Caco-2 (cell line): ENCODE measurements at regions not wholly inside any gene's neighbourhood (a gene's known extent, or its start where the extent isn't known, plus 50 kb on each side); places are given as distances from the start of the nearest gene placed in this dataset.

Experiments used
- BruUV-seq: library from RNA; stranded (reverse); fragments of 400-500 nt; replicated peaks from 2 replicates; lab custom pipeline; 2021; lab: Mats Ljungman, UMichigan
- CTCF ChIA-PET: fragments of 300-600 bp; sonication (Branson Sonifier 250); formaldehyde crosslinking; loops from one replicate; lab custom pipeline; 2022; ENCODE audit warnings: antibody characterized with exemption; lab: Charles Lee
- POLR2A ChIA-PET: fragments of 300-600 bp; sonication (Branson Sonifier 250); formaldehyde crosslinking; loops from one replicate; lab custom pipeline; 2022; ENCODE audit warnings: antibody characterized with exemption; lab: Charles Lee
- DNase-seq, 2 experiments: peaks; one replicate each; pipeline versions ENCODE4 v3.0.0 to v3.0.0-alpha.2; 2020 to 2022
- H3K27me3 ChIP-seq: replicated peaks from 2 replicates; pipeline ENCODE4 v1.6.0; 2011; ENCODE audit warnings: low read length; ENCODE audit not compliant: control insufficient read depth, insufficient read depth
- H3K36me3 ChIP-seq: 2 replicates; pipeline ENCODE4 v1.5.1; 2011; ENCODE audit warnings: low read length; ENCODE audit not compliant: control insufficient read depth, insufficient read depth
- H3K4me1 ChIP-seq: fragments of 250-450 bp; sonication (Bioruptor Pico); 2 replicates; pipeline ENCODE4 v1.5.1; 2020; ENCODE audit warnings: mild to moderate bottlenecking
- H3K4me3 ChIP-seq: 2 replicates; pipeline ENCODE4 v1.5.1; 2011; ENCODE audit warnings: low read depth, mild to moderate bottlenecking, control low read depth, low read length
- H3K9me3 ChIP-seq: fragments of 250-450 bp; sonication (Bioruptor Pico); 2 replicates; pipeline ENCODE4 v1.5.1; 2020; ENCODE audit warnings: mild to moderate bottlenecking, moderate library complexity
- H3K27ac Mint-ChIP-seq: one replicate; pipeline ENCODE4 v1.8.0; 2022; ENCODE audit warnings: mixed read lengths; ENCODE audit not compliant: unreplicated experiment
- H3K27me3 Mint-ChIP-seq: one replicate; pipeline ENCODE4 v1.8.0; 2022; ENCODE audit warnings: mixed read lengths; ENCODE audit not compliant: insufficient read depth, unreplicated experiment
- H3K36me3 Mint-ChIP-seq: one replicate; pipeline ENCODE4 v1.8.0; 2022; ENCODE audit warnings: mild to moderate bottlenecking, mixed read lengths; ENCODE audit not compliant: insufficient read depth, unreplicated experiment
- H3K4me1 Mint-ChIP-seq: one replicate; pipeline ENCODE4 v1.8.0; 2022; ENCODE audit warnings: low read depth, mixed read lengths; ENCODE audit not compliant: unreplicated experiment
- H3K4me3 Mint-ChIP-seq: one replicate; pipeline ENCODE4 v1.8.0; 2022; ENCODE audit warnings: mild to moderate bottlenecking, moderate library complexity, mixed read lengths; ENCODE audit not compliant: unreplicated experiment
- H3K9me3 Mint-ChIP-seq: one replicate; pipeline ENCODE4 v1.8.0; 2022; ENCODE audit warnings: mixed read lengths; ENCODE audit not compliant: unreplicated experiment
- intact Hi-C: fragments of 100-400 bp; cut with micrococcal nuclease; formaldehyde crosslinking; loops from one replicate; pipeline ENCODE4 v1.10.0; 2022; ENCODE audit not compliant: unreplicated experiment
- TF ChIP-seq, protein P1 (sequence below), 2 experiments: fragments of 200-600 bp in 1 of 2; IDR thresholded peaks; 1 replicate in 1 of 2; 2 replicates in 1 of 2; pipeline versions ENCODE4 v1.5.1 to v1.8.0; 2011 to 2022; ENCODE audit warnings: antibody characterized with exemption in 1 of 2, control low read depth in 1 of 2, inconsistent platforms in 1 of 2, low read depth in 1 of 2, low read length in 1 of 2, mild to moderate bottlenecking in 1 of 2, moderate library complexity in 1 of 2; ENCODE audit not compliant: insufficient read depth in 1 of 2, severe bottlenecking in 1 of 2, unreplicated experiment in 1 of 2

DNA sequence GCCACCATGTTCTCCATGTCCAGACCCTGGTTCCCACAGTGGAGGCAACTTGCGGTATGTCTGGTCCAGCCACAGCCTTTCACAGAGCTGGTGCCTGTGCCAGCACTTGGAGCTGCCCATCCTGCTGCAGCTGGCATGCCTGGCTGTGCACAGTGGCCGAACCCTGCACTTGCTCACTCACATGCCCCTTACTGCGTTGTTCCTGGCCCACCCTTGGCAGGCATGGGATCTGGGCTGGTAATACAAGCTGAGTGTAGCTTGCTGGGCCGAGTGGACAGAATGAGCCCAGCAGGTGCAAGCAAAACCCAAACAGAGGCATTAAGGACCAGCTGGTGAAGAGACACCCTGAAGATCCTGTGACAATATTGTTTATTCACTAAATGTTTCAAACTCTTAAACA lies 583.9 kb upstream of the SLITRK6 start:
- no peaks in the 10 kb centered on the region for H3K27me3 Mint-ChIP-seq
- H3K4me1 Mint-ChIP-seq = no peaks in the 10 kb centered on the region
- no peaks in the 10 kb centered on the region for H3K36me3 Mint-ChIP-seq
- no peaks in the 10 kb centered on the region for H3K9me3 Mint-ChIP-seq
- no peak overlapping the region for H3K27ac Mint-ChIP-seq
- ChIA-PET POLR2A (no interaction called here), CTCF (no interaction called here)
- BruUV-seq = no TSS peak
- H3K4me3 Mint-ChIP-seq = no peak overlapping the region
- H3K27me3 ChIP-seq = no peaks in the 10 kb centered on the region
- TF ChIP-seq, protein P1, sequence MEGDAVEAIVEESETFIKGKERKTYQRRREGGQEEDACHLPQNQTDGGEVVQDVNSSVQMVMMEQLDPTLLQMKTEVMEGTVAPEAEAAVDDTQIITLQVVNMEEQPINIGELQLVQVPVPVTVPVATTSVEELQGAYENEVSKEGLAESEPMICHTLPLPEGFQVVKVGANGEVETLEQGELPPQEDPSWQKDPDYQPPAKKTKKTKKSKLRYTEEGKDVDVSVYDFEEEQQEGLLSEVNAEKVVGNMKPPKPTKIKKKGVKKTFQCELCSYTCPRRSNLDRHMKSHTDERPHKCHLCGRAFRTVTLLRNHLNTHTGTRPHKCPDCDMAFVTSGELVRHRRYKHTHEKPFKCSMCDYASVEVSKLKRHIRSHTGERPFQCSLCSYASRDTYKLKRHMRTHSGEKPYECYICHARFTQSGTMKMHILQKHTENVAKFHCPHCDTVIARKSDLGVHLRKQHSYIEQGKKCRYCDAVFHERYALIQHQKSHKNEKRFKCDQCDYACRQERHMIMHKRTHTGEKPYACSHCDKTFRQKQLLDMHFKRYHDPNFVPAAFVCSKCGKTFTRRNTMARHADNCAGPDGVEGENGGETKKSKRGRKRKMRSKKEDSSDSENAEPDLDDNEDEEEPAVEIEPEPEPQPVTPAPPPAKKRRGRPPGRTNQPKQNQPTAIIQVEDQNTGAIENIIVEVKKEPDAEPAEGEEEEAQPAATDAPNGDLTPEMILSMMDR (IDR thresholded peaks at IDR 0.05; ENCODE audit: insufficient read depth in 1 of 2, low read depth in 1 of 2, low read length in 1 of 2, severe bottlenecking in 1 of 2, unreplicated experiment in 1 of 2) = no peak
- no peak for DNase-seq
- H3K36me3 ChIP-seq = no peaks in the 10 kb centered on the region
- no peaks in the 10 kb centered on the region for H3K9me3 ChIP-seq
- no peaks in the 10 kb centered on the region for H3K4me1 ChIP-seq
- H3K4me3 ChIP-seq = no peak overlapping the region
- intact Hi-C loops = no loop called here

GRCh38 chr13:86383561-86383960 lies 584.3 kb upstream of the SLITRK6 start:
- TF ChIP-seq, protein P1 (IDR thresholded peaks at IDR 0.05; ENCODE audit: insufficient read depth in 1 of 2, low read depth in 1 of 2, low read length in 1 of 2, severe bottlenecking in 1 of 2, unreplicated experiment in 1 of 2) = no peak
- no peak overlapping the region for H3K27ac Mint-ChIP-seq
- no peak overlapping the region for H3K4me3 ChIP-seq
- H3K9me3 ChIP-seq = no peaks in the 10 kb centered on the region
- no TSS peak for BruUV-seq
- H3K36me3 Mint-ChIP-seq = no peaks in the 10 kb centered on the region
- no peaks in the 10 kb centered on the region for H3K27me3 ChIP-seq
- H3K9me3 Mint-ChIP-seq = no peaks in the 10 kb centered on the region
- CTCF ChIA-PET = no interaction called here
- no peaks in the 10 kb centered on the region for H3K4me1 ChIP-seq
- H3K4me1 Mint-ChIP-seq = no peaks in the 10 kb centered on the region
- no peak for DNase-seq
- H3K4me3 Mint-ChIP-seq = no peak overlapping the region
- intact Hi-C loops = no loop called here
- H3K36me3 ChIP-seq = no peaks in the 10 kb centered on the region
- POLR2A ChIA-PET = no interaction called here
- H3K27me3 Mint-ChIP-seq = no peaks in the 10 kb centered on the region

GRCh38 chr13:86397635-86398034 lies 598.4 kb upstream of the SLITRK6 start:
- TF ChIP-seq, protein P1 (IDR thresholded peaks at IDR 0.05; ENCODE audit: insufficient read depth in 1 of 2, low read depth in 1 of 2, low read length in 1 of 2, severe bottlenecking in 1 of 2, unreplicated experiment in 1 of 2) = no peak
- H3K4me1 ChIP-seq = no peaks in the 10 kb centered on the region

More at GRCh38 chr13:86397635-86398034, 598.4 kb upstream of the SLITRK6 start:
- CTCF ChIA-PET = no interaction called here
- no TSS peak for BruUV-seq
- no peaks in the 10 kb centered on the region for H3K4me1 Mint-ChIP-seq
- no peaks in the 10 kb centered on the region for H3K36me3 Mint-ChIP-seq
- H3K27ac Mint-ChIP-seq = no peak overlapping the region
- H3K4me3 Mint-ChIP-seq = no peak overlapping the region
- no peaks in the 10 kb centered on the region for H3K9me3 Mint-ChIP-seq
- H3K27me3 ChIP-seq = no peaks in the 10 kb centered on the region
- H3K27me3 Mint-ChIP-seq = no peaks in the 10 kb centered on the region
- H3K4me3 ChIP-seq = no peak overlapping the region
- intact Hi-C loops = no loop called here
- POLR2A ChIA-PET = no interaction called here
- H3K9me3 ChIP-seq = no peaks in the 10 kb centered on the region
- DNase-seq = no peak
- H3K36me3 ChIP-seq = no peaks in the 10 kb centered on the region
